Hepatocyte (in vitro differentiated cells): ENCODE measurements at regions not wholly inside any gene's neighbourhood (a gene's known extent, or its start where the extent isn't known, plus 50 kb on each side); places are given as distances from the start of the nearest gene placed in this dataset.

Experiments used
- EZH2 ChIP-seq: fragments of 200-600 bp; sonication (generic); IDR thresholded peaks from 2 replicates; pipeline ENCODE4 v1.6.1; 2016; ENCODE audit warnings: antibody characterized with exemption, mild to moderate bottlenecking, borderline replicate concordance
- EZH2phosphoT487 ChIP-seq: fragments of 200-600 bp; sonication (generic); IDR thresholded peaks from one replicate; pipeline ENCODE4 v1.6.1; 2018; ENCODE audit warnings: antibody characterized with exemption, mild to moderate bottlenecking, low read depth, moderate library complexity; ENCODE audit not compliant: unreplicated experiment, severe bottlenecking
- TF ChIP-seq, protein P1 (sequence below): fragments of 200-600 bp; sonication (generic); IDR thresholded peaks from 2 replicates; pipeline ENCODE4 v1.5.1; 2016; ENCODE audit warnings: antibody characterized with exemption, mild to moderate bottlenecking; ENCODE audit not compliant: poor library complexity

DNA sequence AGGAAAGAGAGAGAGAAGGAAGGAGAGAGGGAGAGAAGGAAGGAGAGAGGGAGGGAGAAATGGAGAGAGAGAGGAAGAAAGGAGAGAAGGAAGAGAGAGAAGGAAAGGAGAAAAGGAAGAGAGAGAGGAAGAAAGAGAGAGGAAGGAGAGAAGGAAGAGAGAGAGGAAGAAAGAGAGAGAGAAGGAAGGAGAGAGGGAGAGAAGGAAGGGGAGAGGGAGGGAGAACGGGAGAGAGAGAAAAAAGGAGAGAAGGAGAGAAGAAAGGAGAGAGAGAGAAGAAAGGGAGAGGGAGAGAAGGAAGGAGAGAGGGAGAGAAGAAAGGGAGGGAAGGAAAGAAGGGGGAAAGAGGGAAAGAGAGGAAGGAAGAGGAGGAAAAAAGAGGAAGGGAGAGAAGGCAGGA, 1070.7 kb downstream of the UQCRFS1 start:
- TF ChIP-seq, protein P1, sequence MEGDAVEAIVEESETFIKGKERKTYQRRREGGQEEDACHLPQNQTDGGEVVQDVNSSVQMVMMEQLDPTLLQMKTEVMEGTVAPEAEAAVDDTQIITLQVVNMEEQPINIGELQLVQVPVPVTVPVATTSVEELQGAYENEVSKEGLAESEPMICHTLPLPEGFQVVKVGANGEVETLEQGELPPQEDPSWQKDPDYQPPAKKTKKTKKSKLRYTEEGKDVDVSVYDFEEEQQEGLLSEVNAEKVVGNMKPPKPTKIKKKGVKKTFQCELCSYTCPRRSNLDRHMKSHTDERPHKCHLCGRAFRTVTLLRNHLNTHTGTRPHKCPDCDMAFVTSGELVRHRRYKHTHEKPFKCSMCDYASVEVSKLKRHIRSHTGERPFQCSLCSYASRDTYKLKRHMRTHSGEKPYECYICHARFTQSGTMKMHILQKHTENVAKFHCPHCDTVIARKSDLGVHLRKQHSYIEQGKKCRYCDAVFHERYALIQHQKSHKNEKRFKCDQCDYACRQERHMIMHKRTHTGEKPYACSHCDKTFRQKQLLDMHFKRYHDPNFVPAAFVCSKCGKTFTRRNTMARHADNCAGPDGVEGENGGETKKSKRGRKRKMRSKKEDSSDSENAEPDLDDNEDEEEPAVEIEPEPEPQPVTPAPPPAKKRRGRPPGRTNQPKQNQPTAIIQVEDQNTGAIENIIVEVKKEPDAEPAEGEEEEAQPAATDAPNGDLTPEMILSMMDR: no peak
- TF ChIP-seq EZH2: no peak
- TF ChIP-seq EZH2phosphoT487: no peak
